ENCODE measurements at regions not wholly inside any gene's neighbourhood (a gene's known extent, or its start where the extent isn't known, plus 50 kb on each side); places are given as distances from the start of the nearest gene placed in this dataset.

DNA sequence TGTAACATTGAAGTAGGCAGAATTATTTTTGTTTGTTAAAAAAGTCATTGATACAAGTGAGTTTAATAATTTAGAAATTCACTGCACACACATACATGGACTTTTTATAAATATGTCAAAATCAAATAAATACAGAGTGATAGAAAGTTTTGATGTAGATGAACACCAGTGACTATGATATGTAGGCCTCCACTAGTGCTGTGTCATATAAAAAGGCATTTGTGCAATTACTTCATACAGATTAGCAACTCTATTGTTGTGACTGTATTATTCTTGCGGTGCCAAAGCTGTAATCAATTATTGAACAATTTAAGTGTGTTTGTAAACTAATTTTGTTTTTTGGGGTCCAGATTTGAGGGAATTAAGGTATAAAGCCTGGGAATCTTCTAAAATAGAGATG lies 366.2 kb upstream of the PITX2 start:
- no peaks in the 10 kb centered on the region for H3K36me3 ChIP-seq (replicated peaks in 1 of 2; ENCODE audit: insufficient read depth in 1 of 2, low read depth in 2 of 2)
- intact Hi-C loops (cut with DNase I), result no loop called here
- no peak for DNase-seq
- no peaks in the 10 kb centered on the region for H3K4me1 ChIP-seq
- no peaks in the 10 kb centered on the region for H3K9me3 ChIP-seq
- no peak overlapping the region for H3K27ac ChIP-seq
- no peak for TF ChIP-seq POLR2A (IDR thresholded peaks at IDR 0.05)
- TF ChIP-seq, protein P1, sequence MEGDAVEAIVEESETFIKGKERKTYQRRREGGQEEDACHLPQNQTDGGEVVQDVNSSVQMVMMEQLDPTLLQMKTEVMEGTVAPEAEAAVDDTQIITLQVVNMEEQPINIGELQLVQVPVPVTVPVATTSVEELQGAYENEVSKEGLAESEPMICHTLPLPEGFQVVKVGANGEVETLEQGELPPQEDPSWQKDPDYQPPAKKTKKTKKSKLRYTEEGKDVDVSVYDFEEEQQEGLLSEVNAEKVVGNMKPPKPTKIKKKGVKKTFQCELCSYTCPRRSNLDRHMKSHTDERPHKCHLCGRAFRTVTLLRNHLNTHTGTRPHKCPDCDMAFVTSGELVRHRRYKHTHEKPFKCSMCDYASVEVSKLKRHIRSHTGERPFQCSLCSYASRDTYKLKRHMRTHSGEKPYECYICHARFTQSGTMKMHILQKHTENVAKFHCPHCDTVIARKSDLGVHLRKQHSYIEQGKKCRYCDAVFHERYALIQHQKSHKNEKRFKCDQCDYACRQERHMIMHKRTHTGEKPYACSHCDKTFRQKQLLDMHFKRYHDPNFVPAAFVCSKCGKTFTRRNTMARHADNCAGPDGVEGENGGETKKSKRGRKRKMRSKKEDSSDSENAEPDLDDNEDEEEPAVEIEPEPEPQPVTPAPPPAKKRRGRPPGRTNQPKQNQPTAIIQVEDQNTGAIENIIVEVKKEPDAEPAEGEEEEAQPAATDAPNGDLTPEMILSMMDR (IDR thresholded peaks at IDR 0.05), result no peak
- H3K27me3 ChIP-seq, result no peaks in the 10 kb centered on the region
- H3K4me3 ChIP-seq, result no peak overlapping the region
- WGBS, 2 donors, result 81 to 97% methylated on average over 1 of the region's 1 CpG
- no peak for ATAC-seq

DNA sequence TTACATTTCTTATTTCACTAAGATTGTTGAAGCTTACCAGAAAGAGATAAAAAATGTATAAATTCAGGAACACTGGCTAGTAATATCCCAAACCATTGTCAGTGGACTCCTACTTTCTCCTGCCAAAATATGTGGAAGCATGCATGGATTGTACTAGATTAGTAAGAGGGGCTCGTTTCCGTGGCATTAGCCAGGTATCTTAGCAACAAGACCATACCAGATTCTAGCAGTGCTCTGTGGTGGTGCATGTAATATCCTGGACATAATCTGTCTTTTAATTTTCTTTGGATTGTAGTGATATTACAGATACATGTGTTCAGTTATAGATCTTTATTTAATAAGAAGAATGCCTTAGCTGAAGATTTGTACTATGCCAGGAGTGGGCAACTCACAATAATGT lies 371.9 kb upstream of the PITX2 start:
- ATAC-seq (no peak), DNase-seq (no peak)
- no peaks in the 10 kb centered on the region for H3K36me3 ChIP-seq (replicated peaks in 1 of 2; ENCODE audit: insufficient read depth in 1 of 2, low read depth in 2 of 2)

DNA sequence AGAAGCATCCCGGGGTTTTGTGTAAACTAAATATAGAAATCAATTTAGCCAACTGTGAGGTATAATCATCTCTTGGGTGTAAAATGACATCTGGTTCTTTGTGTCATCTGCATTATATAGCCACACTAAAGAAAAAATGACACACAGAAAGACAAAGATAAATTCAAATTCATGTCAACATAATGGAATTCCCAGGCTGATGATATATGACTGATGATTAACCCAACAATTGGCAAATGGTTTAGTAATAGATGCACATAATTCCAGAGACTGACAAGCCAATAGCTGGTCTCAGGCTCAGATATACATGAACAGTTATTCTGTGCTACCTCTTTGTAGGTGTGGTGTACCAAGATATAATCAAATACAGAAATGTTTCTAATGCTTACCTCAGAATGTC lies 375.4 kb upstream of the PITX2 start:
- WGBS, 2 donors, result 67 to 68% methylated on average over 1 of the region's 1 CpG
- Histone ChIP-seq H3K4me1 (no peaks in the 10 kb centered on the region), H3K9me3 (no peaks in the 10 kb centered on the region), H3K36me3 (replicated peaks in 1 of 2; ENCODE audit: insufficient read depth in 1 of 2, low read depth in 2 of 2) (no peaks in the 10 kb centered on the region), H3K27ac (no peak overlapping the region), H3K27me3 (no peaks in the 10 kb centered on the region), H3K4me3 (no peak overlapping the region)
- DNase-seq (no peak), ATAC-seq (no peak)
- intact Hi-C loops (cut with DNase I), result no loop called here
- TF ChIP-seq POLR2A (IDR thresholded peaks at IDR 0.05), result no peak
- TF ChIP-seq, protein P1 (IDR thresholded peaks at IDR 0.05), result no peak

More for the DNA sequence above, 371.9 kb upstream of the PITX2 start:
- Histone ChIP-seq H3K27me3 (no peaks in the 10 kb centered on the region), H3K4me3 (no peak overlapping the region), H3K4me1 (no peaks in the 10 kb centered on the region), H3K9me3 (no peaks in the 10 kb centered on the region), H3K27ac (no peak overlapping the region)
- TF ChIP-seq POLR2A (IDR thresholded peaks at IDR 0.05), result no peak
- TF ChIP-seq, protein P1 (IDR thresholded peaks at IDR 0.05), result no peak
- WGBS, 2 donors, result 23 to 35% methylated on average over 2 of the region's 2 CpGs
- intact Hi-C loops (cut with DNase I), result no loop called here

DNA sequence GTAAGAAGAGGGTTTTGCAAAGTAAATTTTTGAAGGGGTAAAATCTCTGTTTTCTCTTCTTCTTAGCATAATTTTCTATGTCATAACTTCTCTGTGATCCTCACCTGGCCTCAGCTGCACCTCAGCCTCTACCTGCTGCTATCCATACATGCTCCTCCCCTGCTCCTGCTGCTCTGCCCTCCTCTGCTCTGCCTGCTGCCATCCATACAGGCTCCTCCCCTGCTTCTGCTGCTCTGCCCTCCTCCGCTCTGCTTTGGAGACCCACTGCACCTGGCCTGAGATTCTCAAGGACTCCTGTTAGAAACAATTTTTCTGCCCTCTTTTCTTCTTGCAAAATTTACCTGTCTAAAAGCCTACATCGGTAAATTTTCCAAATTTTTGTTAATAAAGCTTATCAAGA lies 388.6 kb upstream of the PITX2 start:
- Histone ChIP-seq H3K27ac (no peak overlapping the region), H3K27me3 (no peaks in the 10 kb centered on the region), H3K36me3 (replicated peaks in 1 of 2; ENCODE audit: insufficient read depth in 1 of 2, low read depth in 2 of 2) (no peaks in the 10 kb centered on the region), H3K9me3 (no peaks in the 10 kb centered on the region), H3K4me3 (no peak overlapping the region), H3K4me1 (no peaks in the 10 kb centered on the region)
- intact Hi-C loops (cut with DNase I), result no loop called here
- TF ChIP-seq, protein P1 (IDR thresholded peaks at IDR 0.05), result no peak
- no peak for TF ChIP-seq POLR2A (IDR thresholded peaks at IDR 0.05)
- no peak for DNase-seq
- 68 to 81% methylated on average over 2 of the region's 2 CpGs for WGBS, 2 donors
- ATAC-seq, result no peak

- ATAC-seq (no peak), DNase-seq (no peak)
- H3K27me3 ChIP-seq, result no peaks in the 10 kb centered on the region
- TF ChIP-seq POLR2A (IDR thresholded peaks at IDR 0.05), result no peak
- TF ChIP-seq, protein P1 (IDR thresholded peaks at IDR 0.05), result no peak
- no peaks in the 10 kb centered on the region for H3K9me3 ChIP-seq
- no peaks in the 10 kb centered on the region for H3K36me3 ChIP-seq (replicated peaks in 1 of 2; ENCODE audit: insufficient read depth in 1 of 2, low read depth in 2 of 2)
- intact Hi-C loops (cut with DNase I), result no loop called here
- no peaks in the 10 kb centered on the region for H3K4me1 ChIP-seq
- no peak overlapping the region for H3K27ac ChIP-seq
- 64 to 68% methylated on average over 7 of the region's 7 CpGs for WGBS, 2 donors
- H3K4me3 ChIP-seq, result no peak overlapping the region
These were observed 391.0 kb upstream of the PITX2 start for GRCh38 chr4:111013846-111014245.
